GM18873 (cell line): ENCODE measurements at regions not wholly inside any gene's neighbourhood (a gene's known extent, or its start where the extent isn't known, plus 50 kb on each side); places are given as distances from the start of the nearest gene placed in this dataset.

Experiments
- ATAC-seq: cut with Tn5 transposase; IDR thresholded peaks from one replicate; pipeline ENCODE4 v1.9.1; 2021; ENCODE audit warnings: mild to moderate bottlenecking, moderate library complexity, moderate number of reproducible peaks; ENCODE audit not compliant: unreplicated experiment, low FRiP score

GRCh38 chr15:70453238-70453637, 310.1 kb downstream of the UACA start:
- ATAC-seq: no peak

DNA sequence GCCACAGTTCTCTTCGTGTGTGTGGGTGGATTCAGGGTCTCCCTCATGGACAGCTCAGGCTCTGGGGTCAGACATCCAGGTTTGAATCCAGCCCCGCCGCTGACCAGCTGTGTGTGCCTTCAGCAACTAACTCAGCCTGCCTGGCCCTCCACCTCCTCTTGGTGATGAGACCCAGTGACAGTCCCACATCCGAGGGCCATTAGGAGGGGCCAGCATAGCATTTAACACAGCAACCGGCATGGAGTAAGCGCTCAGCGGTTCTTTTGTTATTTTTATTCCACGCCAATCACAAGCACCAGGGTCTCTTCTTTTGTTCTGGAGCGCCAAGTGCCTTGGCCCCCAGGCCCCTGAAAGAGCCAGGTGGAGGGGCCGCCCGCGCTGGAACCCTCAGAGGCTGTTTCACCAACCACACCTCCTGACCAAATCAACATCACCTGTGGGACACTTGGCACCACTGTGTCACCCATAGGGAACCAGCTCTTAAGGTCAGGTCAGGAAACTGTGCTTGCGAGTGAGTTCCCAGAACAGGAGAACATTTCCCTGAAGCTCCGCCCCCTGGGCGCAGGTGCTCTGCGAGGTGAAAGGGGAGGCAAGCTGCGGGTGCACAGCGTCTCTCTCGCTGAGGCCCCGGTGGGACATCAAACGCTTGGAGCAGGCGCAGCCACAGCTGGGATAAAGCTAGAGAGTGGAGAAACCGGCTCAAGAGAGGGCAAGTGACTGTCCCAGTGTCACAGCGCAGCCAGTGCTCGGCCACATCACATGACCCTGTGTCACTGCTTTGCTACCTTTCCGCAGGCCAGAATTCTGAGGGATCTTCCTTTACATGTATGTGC, 311.3 kb downstream of the UACA start:
- no peak for ATAC-seq

GRCh38 chr15:70450142-70450443, 313.3 kb downstream of the UACA start:
- ATAC-seq: no peak

DNA sequence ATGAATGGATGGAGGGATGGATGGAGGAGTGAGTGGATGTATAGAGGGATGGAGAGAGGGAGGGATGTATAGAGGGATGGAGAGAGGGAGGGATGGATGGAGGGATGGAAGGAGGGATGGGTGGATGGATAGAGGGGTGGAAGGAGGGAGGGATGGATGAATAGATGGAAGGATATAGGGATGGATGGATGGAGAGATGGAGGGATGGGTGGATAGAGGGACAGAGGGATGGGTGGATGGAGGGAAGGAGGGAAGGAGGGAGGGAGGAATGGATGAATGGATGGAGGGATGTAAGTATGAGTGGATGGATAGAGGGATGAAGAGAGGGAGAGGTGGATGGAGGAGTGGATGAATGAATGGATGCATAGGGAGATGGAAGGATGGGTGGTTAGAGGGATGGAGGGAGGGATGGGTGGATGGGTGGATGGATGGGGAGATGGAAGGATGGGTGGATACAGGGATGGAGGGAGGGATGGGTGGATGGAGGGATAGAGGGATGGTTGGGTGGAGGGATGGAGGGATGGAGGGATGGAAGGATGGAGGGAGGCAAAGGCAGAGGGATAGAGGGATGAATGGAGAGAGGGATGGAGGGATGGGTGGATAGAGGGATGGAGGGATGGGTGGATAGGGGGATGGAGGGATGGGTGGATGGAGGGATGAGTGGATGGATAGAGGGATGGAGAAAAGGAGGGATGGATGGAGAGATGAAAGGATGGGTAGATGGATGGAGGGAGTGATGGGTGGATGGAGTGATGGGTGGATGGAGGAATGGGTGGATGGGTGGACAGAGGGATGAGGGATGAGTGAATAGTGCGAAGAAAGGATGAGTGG, 313.8 kb downstream of the UACA start:
- ATAC-seq: no peak

- ATAC-seq: no peak
These were observed 315.2 kb downstream of the UACA start for GRCh38 chr15:70447928-70448698.

- no peak for ATAC-seq
These were observed 315.8 kb downstream of the UACA start for GRCh38 chr15:70447521-70447920.

GRCh38 chr15:70447081-70447480, 316.3 kb downstream of the UACA start:
- ATAC-seq: no peak

DNA sequence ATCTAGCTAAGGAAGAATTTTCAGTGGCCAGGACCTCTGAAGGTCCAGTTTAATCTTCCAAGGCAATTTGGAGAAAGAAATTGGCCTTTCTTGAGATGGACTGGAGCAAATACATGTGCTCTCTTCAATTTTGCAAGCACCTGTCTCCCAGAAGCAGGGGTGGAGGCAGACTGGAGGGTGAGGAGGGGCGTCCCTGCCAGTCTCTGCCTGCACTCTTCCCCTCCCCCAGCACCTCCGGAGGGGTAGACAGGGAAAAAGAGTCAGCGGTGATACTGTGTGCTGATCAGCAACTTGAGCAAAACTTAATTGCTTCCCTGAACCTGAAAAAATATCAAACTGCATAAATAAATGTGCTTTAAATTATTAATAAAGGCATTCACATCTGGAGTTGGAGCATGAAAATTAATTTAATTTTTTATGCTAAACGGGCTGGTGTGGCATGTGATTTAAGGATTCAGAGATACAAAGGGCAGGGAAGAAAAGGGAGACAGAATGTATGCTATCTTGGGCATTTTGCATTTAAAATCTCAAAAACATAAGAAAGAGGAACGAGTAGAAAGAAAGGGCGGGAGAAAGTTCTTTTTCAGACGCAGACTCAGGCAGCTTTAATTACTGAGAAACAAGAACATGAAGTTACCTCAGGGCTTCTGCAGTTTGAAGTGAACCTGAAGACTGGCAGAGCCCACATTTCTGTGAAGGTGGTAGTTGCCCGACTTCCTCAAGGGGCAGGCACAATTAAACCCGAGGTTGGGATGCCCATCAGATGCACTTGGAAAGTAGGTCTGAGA, 319.7 kb downstream of the UACA start:
- ATAC-seq: no peak

DNA sequence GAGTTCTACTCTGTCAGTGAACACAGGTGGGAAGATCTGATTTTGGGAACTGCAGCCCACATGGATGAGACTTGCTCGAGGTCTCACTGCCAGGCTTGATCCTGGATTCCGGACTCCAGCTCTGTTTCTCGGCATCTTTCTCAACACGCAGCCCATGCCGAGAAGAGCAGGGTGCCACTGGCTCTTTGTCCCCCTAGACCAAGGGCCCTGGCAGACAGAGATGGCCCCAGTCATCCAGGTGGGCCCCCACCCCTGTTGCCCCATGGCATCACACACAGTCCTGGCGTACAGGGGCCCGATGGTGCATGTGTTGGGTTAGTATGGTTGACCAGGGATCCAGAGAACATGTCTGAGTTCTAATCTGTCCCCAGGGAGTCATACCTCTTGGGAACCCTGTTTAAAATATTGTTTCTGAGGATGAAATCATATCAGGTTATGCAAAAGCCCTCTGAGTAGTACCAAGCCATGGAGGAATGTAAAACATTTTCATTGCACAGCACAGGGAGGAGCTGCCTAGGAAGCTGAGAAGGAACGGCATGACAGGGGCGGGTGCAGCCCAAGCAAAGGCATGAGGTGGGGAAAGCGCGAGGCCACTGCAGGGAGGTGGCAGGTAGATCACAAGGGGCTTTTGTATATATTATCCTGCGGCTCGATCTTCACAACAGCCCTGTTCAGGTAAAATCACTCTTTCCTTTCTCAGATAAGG, 320.6 kb downstream of the UACA start:
- no peak for ATAC-seq

DNA sequence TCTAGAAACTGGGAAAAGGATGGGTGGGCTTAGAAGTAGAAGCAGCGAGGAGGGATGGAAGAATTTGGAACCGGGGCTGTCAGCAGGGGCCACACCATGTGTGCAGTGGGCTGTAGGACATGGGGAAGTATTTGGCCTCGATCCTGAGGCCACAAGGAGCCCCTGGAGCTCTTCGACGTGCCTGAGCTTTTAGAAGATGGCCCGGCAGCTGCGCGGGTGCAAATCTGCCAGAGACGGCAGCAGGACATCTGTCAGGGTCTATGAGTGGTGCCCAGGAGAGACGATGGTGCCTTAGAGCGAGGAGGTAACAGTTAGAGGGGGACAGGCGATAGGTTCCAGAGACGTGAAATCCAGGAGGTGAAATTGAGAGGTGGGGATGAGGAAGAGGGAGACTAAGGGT, 321.1 kb downstream of the UACA start:
- ATAC-seq: no peak

DNA sequence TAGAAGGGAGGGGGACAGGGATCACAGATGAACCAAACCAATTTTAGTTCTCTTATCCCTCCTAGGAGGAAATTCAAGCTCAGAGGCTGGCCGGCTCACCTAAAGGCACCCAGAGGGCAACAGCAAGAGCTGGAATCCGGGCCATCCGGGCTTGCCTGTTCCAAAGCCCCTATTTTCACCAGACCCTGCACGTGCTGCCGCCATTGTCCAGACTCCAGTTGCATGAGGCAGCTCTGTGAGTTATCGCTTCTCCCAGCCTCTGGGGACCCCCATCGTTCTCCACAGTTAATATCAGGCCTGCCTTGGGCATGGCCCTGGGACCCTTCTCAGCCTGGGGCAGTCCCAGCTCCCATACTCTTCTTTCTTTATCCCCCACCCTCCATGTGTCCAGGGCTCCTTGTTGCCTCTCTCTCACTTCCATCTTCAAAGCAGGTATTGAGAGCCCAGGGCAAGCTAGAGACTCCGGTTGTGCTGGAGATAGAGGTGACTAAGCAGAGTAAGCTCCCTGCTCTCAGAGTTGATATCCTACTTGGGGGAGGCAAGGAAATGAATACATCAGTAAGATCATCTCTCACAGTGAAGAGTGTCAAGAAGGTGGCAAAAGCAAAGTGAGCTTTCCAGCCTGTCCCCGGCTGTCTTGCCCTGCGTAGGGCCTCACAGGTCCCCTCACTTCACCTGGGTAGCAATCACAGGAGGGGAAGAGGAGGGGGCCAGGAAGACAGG, 322.8 kb downstream of the UACA start:
- ATAC-seq: no peak

- no peak for ATAC-seq
These were observed 323.5 kb downstream of the UACA start for GRCh38 chr15:70439880-70440279.

- ATAC-seq: no peak
These were observed 324.0 kb downstream of the UACA start for GRCh38 chr15:70439304-70439877.

GRCh38 chr15:70438776-70439175, 324.6 kb downstream of the UACA start:
- ATAC-seq: no peak

GRCh38 chr15:70437882-70438451, 325.4 kb downstream of the UACA start:
- ATAC-seq: no peak

DNA sequence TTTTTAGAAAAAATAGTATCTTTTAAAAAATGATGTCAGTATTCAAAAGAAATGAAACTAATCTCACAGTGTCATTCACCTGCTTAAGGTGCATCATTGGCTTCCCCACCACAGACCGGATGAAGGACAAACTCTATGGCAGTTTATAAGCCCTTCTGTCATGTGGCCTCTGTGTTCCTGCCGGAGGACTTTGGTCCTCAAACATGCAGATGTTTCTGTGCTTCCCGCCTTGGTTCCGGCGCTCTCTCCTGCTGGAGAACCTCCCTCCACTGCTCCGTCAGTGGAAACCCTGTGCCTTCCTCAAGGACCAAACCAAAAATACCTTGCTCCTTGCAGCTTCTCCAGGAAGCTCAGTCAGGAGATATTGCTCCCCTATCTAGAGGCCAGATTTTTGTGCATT, 326.3 kb downstream of the UACA start:
- no peak for ATAC-seq

DNA sequence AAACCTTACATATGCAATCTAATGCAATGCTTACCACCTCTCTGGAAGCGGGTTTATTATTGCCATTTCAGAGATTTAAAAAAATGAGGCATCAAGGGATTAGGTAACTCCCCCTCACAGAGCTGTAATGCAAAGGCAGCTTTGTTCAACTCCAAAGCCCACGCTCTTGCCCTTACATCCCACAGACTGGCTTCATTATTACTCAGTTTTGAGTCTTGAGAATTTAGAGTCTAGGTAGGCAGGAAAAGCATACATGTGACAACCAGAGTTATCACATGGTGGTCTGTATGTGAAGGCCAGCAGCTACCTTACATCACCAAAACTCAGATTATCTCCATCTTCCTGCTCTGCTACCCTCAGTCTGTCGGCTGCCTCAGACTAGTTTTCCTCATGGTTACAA, 326.9 kb downstream of the UACA start:
- ATAC-seq: no peak

- no peak for ATAC-seq
These were observed 327.5 kb downstream of the UACA start for GRCh38 chr15:70435872-70436271.
